ENCODE measurements at regions not wholly inside any gene's neighbourhood (a gene's known extent, or its start where the extent isn't known, plus 50 kb on each side); places are given as distances from the start of the nearest gene placed in this dataset.
"Not testable (repeated sequence)": the region's sequence is repeated elsewhere in the genome, so short reads cannot be mapped to it uniquely, and the experiment has no call there.

GRCh38 chr2:155517362-155517761 is 815.2 kb downstream of the NR4A2 start:
- no peaks in the 10 kb centered on the region for H3K4me1 Mint-ChIP-seq (ENCODE audit: low read depth)
- H3K9me3 Mint-ChIP-seq = no peaks in the 10 kb centered on the region
- no peak overlapping the region for H3K4me3 Mint-ChIP-seq
- ATAC-seq (no peak), DNase-seq (no peak)
- no peaks in the 10 kb centered on the region for H3K36me3 Mint-ChIP-seq (ENCODE audit: insufficient read depth)
- H3K27me3 Mint-ChIP-seq (ENCODE audit: low read depth) = no peaks in the 10 kb centered on the region

- H3K4me3 Mint-ChIP-seq = no peak overlapping the region
- H3K4me1 Mint-ChIP-seq (ENCODE audit: low read depth) = no peaks in the 10 kb centered on the region
- no peaks in the 10 kb centered on the region for H3K27me3 Mint-ChIP-seq (ENCODE audit: low read depth)
- DNase-seq (no peak), ATAC-seq (no peak)
- H3K9me3 Mint-ChIP-seq = no peaks in the 10 kb centered on the region
- H3K36me3 Mint-ChIP-seq (ENCODE audit: insufficient read depth) = no peaks in the 10 kb centered on the region
Observed at GRCh38 chr2:155513248-155513647, 814.8 kb downstream of the KCNJ3 start.

GRCh38 chr2:155502766-155503165 is 804.3 kb downstream of the KCNJ3 start:
- DNase-seq (no peak), ATAC-seq (no peak)
- H3K4me3 Mint-ChIP-seq = no peak overlapping the region
- no peaks in the 10 kb centered on the region for H3K27me3 Mint-ChIP-seq (ENCODE audit: low read depth)
- H3K4me1 Mint-ChIP-seq (ENCODE audit: low read depth) = no peaks in the 10 kb centered on the region
- no peaks in the 10 kb centered on the region for H3K36me3 Mint-ChIP-seq (ENCODE audit: insufficient read depth)
- H3K9me3 Mint-ChIP-seq = peaks cover 4% of the 10 kb centered on the region

DNA sequence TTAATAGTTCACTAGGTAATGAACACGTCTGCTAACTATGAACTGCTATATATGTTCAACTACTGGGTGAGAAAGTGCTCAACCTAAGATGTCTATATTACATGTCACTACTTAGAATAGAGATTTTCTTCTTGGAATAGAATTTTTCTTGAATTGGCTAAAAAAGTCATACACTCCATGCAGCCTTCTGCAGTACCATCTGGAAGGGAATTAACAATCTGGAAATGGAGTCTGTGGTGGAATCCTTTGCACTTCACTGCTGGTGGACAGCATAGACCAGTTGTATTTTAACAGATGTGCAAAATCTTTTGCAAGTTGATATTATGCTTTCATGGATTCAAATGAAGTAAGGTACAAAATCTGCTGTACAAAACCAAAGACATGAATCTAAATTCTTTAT is 799.6 kb downstream of the KCNJ3 start:
- DNase-seq = no peak
- H3K36me3 Mint-ChIP-seq (ENCODE audit: insufficient read depth) = no peaks in the 10 kb centered on the region
- H3K27me3 Mint-ChIP-seq (ENCODE audit: low read depth) = no peaks in the 10 kb centered on the region
- no peak for ATAC-seq
- H3K9me3 Mint-ChIP-seq = peaks cover 8% of the 10 kb centered on the region
- H3K4me1 Mint-ChIP-seq (ENCODE audit: low read depth) = no peaks in the 10 kb centered on the region
- H3K4me3 Mint-ChIP-seq = no peak overlapping the region

DNA sequence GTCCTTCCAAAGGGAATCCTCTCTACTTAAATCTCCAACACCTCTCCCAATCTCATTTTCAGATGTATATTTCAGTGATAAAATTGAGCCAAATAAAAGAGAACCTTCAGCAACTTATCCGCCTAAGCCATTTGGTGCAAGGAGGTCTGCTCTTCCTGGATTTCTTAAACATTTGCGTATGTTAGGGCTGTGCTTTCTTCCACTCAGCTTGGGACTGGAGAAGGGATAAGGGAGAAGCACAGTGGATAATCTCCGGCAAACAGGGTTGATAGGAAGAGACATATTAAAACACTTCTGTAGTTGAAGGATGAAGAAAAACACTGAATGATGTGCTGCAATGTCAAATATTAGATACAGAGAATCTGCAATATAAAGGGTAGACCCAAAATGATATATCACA is 796.2 kb downstream of the KCNJ3 start:
- Mint-ChIP-seq H3K4me3 (no peak overlapping the region), H3K27me3 (ENCODE audit: low read depth) (no peaks in the 10 kb centered on the region), H3K4me1 (ENCODE audit: low read depth) (no peaks in the 10 kb centered on the region), H3K9me3 (peaks cover 5% of the 10 kb centered on the region), H3K36me3 (ENCODE audit: insufficient read depth) (no peaks in the 10 kb centered on the region)
- DNase-seq = no peak
- no peak for ATAC-seq

DNA sequence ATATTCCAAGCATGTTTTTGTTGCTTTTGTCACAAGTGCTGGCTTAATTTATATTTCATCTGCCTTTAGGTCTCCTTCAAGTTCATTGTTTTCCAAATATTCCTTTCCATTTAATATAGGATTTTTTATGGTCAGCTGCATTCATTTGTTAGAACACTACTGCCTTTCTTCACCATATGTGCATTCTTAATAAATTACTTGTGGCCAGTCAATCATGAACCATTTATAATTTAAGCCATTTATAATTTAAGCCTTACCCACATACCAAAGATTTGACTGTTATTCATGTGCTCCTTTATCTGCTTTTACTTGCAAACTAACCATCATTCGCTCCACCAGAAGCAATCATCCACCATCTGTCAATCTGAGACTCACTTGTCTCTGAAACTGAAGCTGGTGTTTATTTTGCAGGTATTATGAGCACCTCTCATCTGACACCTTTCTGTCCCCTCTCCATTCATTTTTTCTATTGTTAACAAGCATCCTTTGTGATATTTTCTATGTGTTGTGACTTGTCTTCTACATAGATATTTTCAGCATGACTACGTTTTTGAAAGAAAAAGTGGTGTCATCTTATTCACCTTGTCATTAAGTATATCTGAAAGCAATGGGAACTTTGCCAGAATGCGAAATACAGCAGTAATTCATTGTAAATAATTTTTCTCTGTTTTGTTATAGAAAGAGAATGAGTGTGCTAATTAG is 786.8 kb downstream of the KCNJ3 start:
- DNase-seq (no peak), ATAC-seq (no peak)
- no peaks in the 10 kb centered on the region for H3K4me1 Mint-ChIP-seq (ENCODE audit: low read depth)
- H3K4me3 Mint-ChIP-seq = no peak overlapping the region
- peaks cover 7% of the 10 kb centered on the region for H3K9me3 Mint-ChIP-seq
- no peaks in the 10 kb centered on the region for H3K27me3 Mint-ChIP-seq (ENCODE audit: low read depth)
- no peaks in the 10 kb centered on the region for H3K36me3 Mint-ChIP-seq (ENCODE audit: insufficient read depth)

- no peaks in the 10 kb centered on the region for H3K4me1 Mint-ChIP-seq (ENCODE audit: low read depth)
- H3K27me3 Mint-ChIP-seq (ENCODE audit: low read depth) = no peaks in the 10 kb centered on the region
- no peaks in the 10 kb centered on the region for H3K36me3 Mint-ChIP-seq (ENCODE audit: insufficient read depth)
- H3K9me3 Mint-ChIP-seq = peaks cover 3% of the 10 kb centered on the region
- DNase-seq (no peak), ATAC-seq (no peak)
- H3K4me3 Mint-ChIP-seq = no peak overlapping the region
Observed at GRCh38 chr2:155481141-155481540, 782.6 kb downstream of the KCNJ3 start.

DNA sequence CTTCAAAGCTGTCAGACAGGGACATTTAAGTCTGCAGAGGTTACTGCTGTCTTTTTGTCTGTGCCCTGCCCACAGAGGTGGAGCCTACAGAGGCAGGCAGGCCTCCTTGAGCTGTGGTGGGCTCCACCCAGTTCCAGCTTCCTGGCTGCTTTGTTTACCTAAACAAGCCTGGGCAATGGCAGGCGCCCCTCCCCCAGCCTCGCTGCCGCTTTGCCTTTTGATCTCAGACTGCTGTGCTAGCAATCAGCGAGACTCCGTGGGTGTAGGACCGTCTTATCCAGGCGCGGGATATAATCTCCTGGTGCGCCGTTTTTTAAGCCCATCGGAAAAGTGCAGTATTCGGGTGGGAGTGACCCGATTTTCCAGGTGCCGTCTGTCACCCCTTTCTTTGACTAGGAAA is 773.5 kb downstream of the KCNJ3 start:
- DNase-seq; H3K4me3 Mint-ChIP-seq; H3K36me3 Mint-ChIP-seq (ENCODE audit: insufficient read depth); H3K9me3 Mint-ChIP-seq; H3K27me3 Mint-ChIP-seq (ENCODE audit: low read depth); H3K4me1 Mint-ChIP-seq (ENCODE audit: low read depth); ATAC-seq: not testable (repeated sequence)

DNA sequence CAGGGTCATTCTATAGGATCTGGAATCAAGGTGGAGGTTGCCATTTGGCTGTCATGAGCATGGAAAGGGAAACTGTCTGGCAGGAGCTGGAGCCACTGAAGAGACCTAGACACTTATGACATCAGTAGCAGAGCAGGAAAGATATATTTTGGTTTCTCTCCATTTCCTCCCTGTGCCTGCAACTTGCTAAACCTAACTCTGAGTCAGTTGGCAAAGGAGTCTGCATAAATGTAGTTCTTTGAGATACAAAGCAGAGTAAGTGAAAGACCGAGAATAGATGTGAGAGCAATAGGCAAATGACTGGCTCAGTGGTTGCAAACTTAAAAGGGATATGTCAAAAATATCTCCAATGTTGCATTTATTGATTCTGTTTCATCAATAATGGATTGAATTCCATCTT is 757.7 kb downstream of the KCNJ3 start:
- Mint-ChIP-seq H3K4me3 (no peak overlapping the region), H3K27me3 (ENCODE audit: low read depth) (no peaks in the 10 kb centered on the region), H3K4me1 (ENCODE audit: low read depth) (no peaks in the 10 kb centered on the region), H3K36me3 (ENCODE audit: insufficient read depth) (no peaks in the 10 kb centered on the region), H3K9me3 (no peaks in the 10 kb centered on the region)
- no peak for DNase-seq
- ATAC-seq = no peak

GRCh38 chr2:155442755-155443372 is 744.4 kb downstream of the KCNJ3 start:
- ATAC-seq (no peak), DNase-seq (no peak)
- Mint-ChIP-seq H3K27me3 (ENCODE audit: low read depth) (no peaks in the 10 kb centered on the region), H3K4me1 (ENCODE audit: low read depth) (no peaks in the 10 kb centered on the region), H3K36me3 (ENCODE audit: insufficient read depth) (no peaks in the 10 kb centered on the region), H3K9me3 (peaks cover 9% of the 10 kb centered on the region), H3K4me3 (no peak overlapping the region)

DNA sequence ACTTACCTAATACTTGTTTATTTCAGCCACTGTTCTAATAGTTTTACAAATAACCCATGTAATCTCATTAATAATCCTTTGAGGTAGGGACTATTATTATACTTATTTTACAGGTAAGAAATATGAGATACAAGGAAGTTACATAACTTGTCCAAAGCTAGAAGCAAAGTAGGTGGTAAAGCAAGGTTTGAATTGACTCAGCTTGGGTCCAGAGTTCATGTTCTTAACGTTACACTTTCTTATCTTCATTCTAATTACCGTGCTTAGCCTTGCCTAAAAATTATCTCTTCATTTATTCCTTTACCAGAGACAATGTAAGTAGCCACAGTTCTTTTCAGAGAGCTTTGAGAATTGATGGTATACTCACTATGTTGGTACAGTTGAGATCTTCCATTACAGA is 743.6 kb downstream of the KCNJ3 start:
- no peaks in the 10 kb centered on the region for H3K36me3 Mint-ChIP-seq (ENCODE audit: insufficient read depth)
- no peak overlapping the region for H3K4me3 Mint-ChIP-seq
- H3K9me3 Mint-ChIP-seq = peaks cover 9% of the 10 kb centered on the region
- H3K27me3 Mint-ChIP-seq (ENCODE audit: low read depth) = no peaks in the 10 kb centered on the region
- no peaks in the 10 kb centered on the region for H3K4me1 Mint-ChIP-seq (ENCODE audit: low read depth)
- DNase-seq (no peak), ATAC-seq (no peak)

DNA sequence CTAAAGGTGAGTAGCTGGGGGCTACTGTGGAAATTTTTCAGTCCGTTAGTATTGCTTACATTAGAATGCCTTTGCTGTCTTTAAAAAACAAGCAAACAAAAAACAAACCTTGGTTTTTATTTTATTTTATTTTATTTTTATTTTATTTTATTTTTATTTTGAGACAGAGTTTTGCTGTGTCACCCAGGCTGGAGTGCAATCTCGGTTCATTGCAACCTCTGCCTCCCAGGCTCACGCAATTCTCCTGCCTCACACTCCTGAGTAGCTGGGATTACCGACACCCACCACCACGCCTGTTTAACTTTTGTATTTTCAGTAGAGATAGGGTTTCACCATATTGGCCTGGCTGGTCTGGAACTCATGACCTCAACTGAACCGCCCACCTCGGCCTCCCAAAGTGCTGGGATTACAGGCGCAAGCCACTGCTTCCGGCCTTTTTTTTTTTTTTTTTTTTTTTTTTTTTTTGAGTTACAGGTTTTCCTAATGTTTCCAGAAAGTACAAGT is 732.6 kb downstream of the KCNJ3 start:
- peaks cover 4% of the 10 kb centered on the region for H3K9me3 Mint-ChIP-seq
- H3K4me3 Mint-ChIP-seq = no peak overlapping the region
- no peaks in the 10 kb centered on the region for H3K27me3 Mint-ChIP-seq (ENCODE audit: low read depth)
- DNase-seq (no peak), ATAC-seq (no peak)
- no peaks in the 10 kb centered on the region for H3K36me3 Mint-ChIP-seq (ENCODE audit: insufficient read depth)
- H3K4me1 Mint-ChIP-seq (ENCODE audit: low read depth) = no peaks in the 10 kb centered on the region

DNA sequence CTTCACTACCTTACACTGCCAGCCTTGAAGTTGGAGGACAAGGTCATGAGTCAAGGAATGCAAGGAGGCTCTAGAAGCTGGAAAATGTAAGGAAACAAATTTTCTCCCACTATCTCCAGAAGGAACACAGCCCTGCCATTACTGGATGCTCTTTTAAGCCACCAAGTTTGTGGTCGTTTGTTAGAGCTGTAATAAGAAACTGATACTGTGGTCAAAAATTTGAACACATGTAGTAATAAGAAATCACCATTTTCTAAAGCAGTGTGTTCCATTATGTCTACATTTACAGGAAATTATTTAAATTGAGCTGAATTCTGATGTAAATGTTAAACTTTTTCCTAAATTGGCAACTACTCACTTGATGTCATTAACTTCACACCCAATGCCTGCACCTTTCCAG is 729.0 kb downstream of the KCNJ3 start:
- Mint-ChIP-seq H3K36me3 (ENCODE audit: insufficient read depth) (no peaks in the 10 kb centered on the region), H3K4me3 (no peak overlapping the region), H3K4me1 (ENCODE audit: low read depth) (no peaks in the 10 kb centered on the region), H3K9me3 (peaks cover under 1% of the 10 kb centered on the region), H3K27me3 (ENCODE audit: low read depth) (no peaks in the 10 kb centered on the region)
- ATAC-seq = no peak
- DNase-seq = no peak

- H3K9me3 Mint-ChIP-seq = no peaks in the 10 kb centered on the region
- no peaks in the 10 kb centered on the region for H3K4me1 Mint-ChIP-seq (ENCODE audit: low read depth)
- DNase-seq = no peak
- no peaks in the 10 kb centered on the region for H3K36me3 Mint-ChIP-seq (ENCODE audit: insufficient read depth)
- no peak for ATAC-seq
- no peaks in the 10 kb centered on the region for H3K27me3 Mint-ChIP-seq (ENCODE audit: low read depth)
- no peak overlapping the region for H3K4me3 Mint-ChIP-seq
Observed at GRCh38 chr2:155424518-155424917, 726.0 kb downstream of the KCNJ3 start.

DNA sequence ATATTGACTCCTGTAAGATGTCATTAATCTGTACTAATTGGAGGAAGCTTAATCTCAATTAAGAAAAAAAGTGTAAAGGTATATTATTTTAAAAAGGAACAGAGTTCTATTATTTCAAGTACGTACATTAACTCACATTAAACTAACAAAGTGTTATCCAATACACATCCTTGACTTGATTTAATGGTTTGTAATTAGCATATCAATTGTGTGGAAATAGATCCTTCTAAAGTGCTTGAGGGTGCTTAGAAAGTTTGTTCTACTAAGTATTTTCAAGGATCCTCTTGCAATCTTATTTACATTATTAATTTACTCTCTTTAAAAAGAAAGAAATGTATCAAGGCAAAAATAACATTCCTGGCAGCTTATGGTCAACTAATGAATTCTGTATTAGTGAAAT is 720.3 kb downstream of the KCNJ3 start:
- Mint-ChIP-seq H3K27me3 (ENCODE audit: low read depth) (no peaks in the 10 kb centered on the region), H3K4me3 (no peak overlapping the region), H3K36me3 (ENCODE audit: insufficient read depth) (no peaks in the 10 kb centered on the region), H3K4me1 (ENCODE audit: low read depth) (no peaks in the 10 kb centered on the region), H3K9me3 (no peaks in the 10 kb centered on the region)
- ATAC-seq = no peak
- DNase-seq = no peak

All from activated T-cell treated with anti-CD3 and anti-CD28 coated beads, Interleukin-2, amount 50 U/mL, for 4 hours (primary cell).